Mesendoderm (in vitro differentiated cells): ENCODE measurements at regions not wholly inside any gene's neighbourhood (a gene's known extent, or its start where the extent isn't known, plus 50 kb on each side); places are given as distances from the start of the nearest gene placed in this dataset.
"Not testable (repeated sequence)": the region's sequence is repeated elsewhere in the genome, so short reads cannot be mapped to it uniquely, and the experiment has no call there.

Experiments
- DNase-seq: peaks from one replicate; pipeline ENCODE4 v3.0.0; 2013
- H2AK5ac ChIP-seq: 2 replicates; pipeline ENCODE4 v1.6.1; 2013; ENCODE audit warnings: low read length, inconsistent platforms
- H2BK120ac ChIP-seq: 2 replicates; pipeline ENCODE4 v1.6.1; 2013; ENCODE audit warnings: low read depth, mild to moderate bottlenecking, low read length, moderate library complexity, mixed read lengths
- H2BK15ac ChIP-seq: replicated peaks from 2 replicates; pipeline ENCODE4 v1.6.1; 2013; ENCODE audit warnings: low read depth, mild to moderate bottlenecking, moderate library complexity
- H2BK5ac ChIP-seq: 2 replicates; pipeline ENCODE4 v1.6.1; 2013; ENCODE audit warnings: low read length, inconsistent platforms
- H3K18ac ChIP-seq: 2 replicates; pipeline ENCODE4 v1.6.1; 2013; ENCODE audit warnings: mild to moderate bottlenecking, low read length, mixed read lengths
- H3K23ac ChIP-seq: one replicate; pipeline ENCODE4 v1.6.1; 2013; ENCODE audit warnings: low read length
- H3K27ac ChIP-seq: 2 replicates; pipeline ENCODE4 v1.5.1; 2013; ENCODE audit warnings: low read depth, mild to moderate bottlenecking, inconsistent platforms, low read length, moderate library complexity
- H3K27me3 ChIP-seq: 2 replicates; pipeline ENCODE4 v1.6.1; 2013; ENCODE audit warnings: low read length, control low read depth, mild to moderate bottlenecking, inconsistent platforms; ENCODE audit not compliant: insufficient read depth, poor library complexity
- H3K36me3 ChIP-seq: 2 replicates; pipeline ENCODE4 v1.6.1; 2013; ENCODE audit warnings: low read length, inconsistent platforms; ENCODE audit not compliant: control insufficient read depth, insufficient read depth
- H3K4ac ChIP-seq: one replicate; pipeline ENCODE4 v1.6.1; 2013; ENCODE audit warnings: low read depth, mild to moderate bottlenecking, low read length, moderate library complexity
- H3K4me1 ChIP-seq: 2 replicates; pipeline ENCODE4 v1.6.1; 2013; ENCODE audit warnings: low read depth, low read length, inconsistent platforms; ENCODE audit not compliant: control insufficient read depth
- H3K4me2 ChIP-seq: 2 replicates; pipeline ENCODE4 v1.6.1; 2013; ENCODE audit warnings: low read length
- H3K4me3 ChIP-seq: 2 replicates; pipeline ENCODE4 v1.5.1; 2013; ENCODE audit warnings: mild to moderate bottlenecking, low read length
- H3K56ac ChIP-seq: one replicate; pipeline ENCODE4 v1.6.1; 2013; ENCODE audit warnings: low read length
- H3K79me1 ChIP-seq: 2 replicates; pipeline ENCODE4 v1.6.1; 2013; ENCODE audit warnings: low read length, inconsistent platforms
- H3K79me2 ChIP-seq: 2 replicates; pipeline ENCODE4 v1.6.1; 2013; ENCODE audit warnings: mild to moderate bottlenecking, low read length; ENCODE audit not compliant: control insufficient read depth, insufficient read depth
- H3K9ac ChIP-seq: 2 replicates; pipeline ENCODE4 v1.6.1; 2013; ENCODE audit warnings: low read length, inconsistent platforms
- H4K5ac ChIP-seq: one replicate; pipeline ENCODE4 v1.6.1; 2013; ENCODE audit warnings: low read length
- H4K8ac ChIP-seq: one replicate; pipeline ENCODE4 v1.6.1; 2013; ENCODE audit warnings: low read depth, mild to moderate bottlenecking, control low read depth, low read length, moderate library complexity
- WGBS: extraction: QIAGEN DNeasy Blood & Tissue Kit; methylation state at CpG from one replicate; pipeline ENCODE4 v1.1.7; 2013; ENCODE audit warnings: low lambda C conversion rate, missing lambda C conversion rate; ENCODE audit not compliant: insufficient coverage; ENCODE audit errors: extremely low coverage; 5-methylcytosine and 5-hydroxymethylcytosine counted together

GRCh38 chr10:38430242-38430641, 336.1 kb downstream of the ZNF37A start:
- not testable (repeated sequence) for H2BK15ac ChIP-seq, H3K4me3 ChIP-seq, H2BK120ac ChIP-seq, H3K27ac ChIP-seq, H3K27me3 ChIP-seq, DNase-seq, H3K36me3 ChIP-seq, H2AK5ac ChIP-seq, H3K4me2 ChIP-seq, H4K8ac ChIP-seq, H3K18ac ChIP-seq, H3K23ac ChIP-seq, H3K56ac ChIP-seq, H3K4me1 ChIP-seq, H3K4ac ChIP-seq, H4K5ac ChIP-seq, H3K79me1 ChIP-seq, H2BK5ac ChIP-seq, H3K79me2 ChIP-seq, H3K9ac ChIP-seq
- no CpG with 5 or more reads among the region's 2 CpGs for WGBS

- H4K5ac ChIP-seq, H3K4me2 ChIP-seq, H3K36me3 ChIP-seq, H3K23ac ChIP-seq, H2AK5ac ChIP-seq, H2BK5ac ChIP-seq, H3K79me1 ChIP-seq, H3K79me2 ChIP-seq, H2BK15ac ChIP-seq, DNase-seq, H3K18ac ChIP-seq, H3K4me1 ChIP-seq, H3K4ac ChIP-seq, H3K27me3 ChIP-seq, H3K9ac ChIP-seq, H2BK120ac ChIP-seq, H3K4me3 ChIP-seq, H3K27ac ChIP-seq, H4K8ac ChIP-seq, H3K56ac ChIP-seq: not testable (repeated sequence)
- no CpG with 5 or more reads among the region's 5 CpGs for WGBS
These were observed 343.2 kb downstream of the ZNF37A start for GRCh38 chr10:38437359-38437758.

- H3K4me2 ChIP-seq, H2BK15ac ChIP-seq, H2AK5ac ChIP-seq, H3K9ac ChIP-seq, H3K79me1 ChIP-seq, DNase-seq, H3K4me1 ChIP-seq, H4K8ac ChIP-seq, H3K23ac ChIP-seq, H2BK120ac ChIP-seq, H3K36me3 ChIP-seq, H3K18ac ChIP-seq, H3K56ac ChIP-seq, H3K4me3 ChIP-seq, H3K79me2 ChIP-seq, H2BK5ac ChIP-seq, H3K27ac ChIP-seq, H3K27me3 ChIP-seq, H3K4ac ChIP-seq, H4K5ac ChIP-seq: not testable (repeated sequence)
- no CpG with 5 or more reads among the region's 22 CpGs for WGBS
These were observed 354.6 kb downstream of the ZNF37A start for GRCh38 chr10:38448614-38449355.

- not testable (repeated sequence) for H3K4me1 ChIP-seq, H3K9ac ChIP-seq, H3K4ac ChIP-seq, H3K36me3 ChIP-seq, H3K4me3 ChIP-seq, H3K4me2 ChIP-seq, H2BK5ac ChIP-seq, H3K27ac ChIP-seq, H4K5ac ChIP-seq, H3K27me3 ChIP-seq, H2AK5ac ChIP-seq, H2BK15ac ChIP-seq, H4K8ac ChIP-seq, H3K18ac ChIP-seq, H3K56ac ChIP-seq, DNase-seq, H3K79me2 ChIP-seq, H2BK120ac ChIP-seq, H3K79me1 ChIP-seq, H3K23ac ChIP-seq
- no CpG with 5 or more reads among the region's 21 CpGs for WGBS
These were observed 355.5 kb downstream of the ZNF37A start for GRCh38 chr10:38449618-38450017.

GRCh38 chr10:38450372-38451057, 356.4 kb downstream of the ZNF37A start:
- not testable (repeated sequence) for H2BK15ac ChIP-seq, H3K4me1 ChIP-seq, H3K36me3 ChIP-seq, H4K8ac ChIP-seq, H3K56ac ChIP-seq, H4K5ac ChIP-seq, DNase-seq, H3K4me2 ChIP-seq, H3K27me3 ChIP-seq, H3K4me3 ChIP-seq, H3K4ac ChIP-seq, H3K23ac ChIP-seq, H2AK5ac ChIP-seq, H3K18ac ChIP-seq, H3K79me1 ChIP-seq, H3K79me2 ChIP-seq, H2BK5ac ChIP-seq, H3K27ac ChIP-seq, H3K9ac ChIP-seq, H2BK120ac ChIP-seq
- WGBS = no CpG with 5 or more reads among the region's 32 CpGs
